K562 (cell line): ENCODE measurements at regions not wholly inside any gene's neighbourhood (a gene's known extent, or its start where the extent isn't known, plus 50 kb on each side); places are given as distances from the start of the nearest gene placed in this dataset.

Experiments used
- ATAC-seq: fragments of 200-7000 bp; cut with Tn5 transposase; 3 replicates; pipeline ENCODE4 v1.9.1; 2020; ENCODE audit warnings: moderate library complexity
- BruUV-seq: library from RNA; stranded (reverse); fragments of 400-500 nt; replicated peaks from 2 replicates; lab custom pipeline; 2021; lab: Mats Ljungman, UMichigan
- CTCF ChIA-PET: fragments of 300-600 bp; formaldehyde crosslinking; extraction: SDS; loops from one replicate; lab custom pipeline; 2021; ENCODE audit warnings: low intra/inter-chr PET ratio; lab: Yijun Ruan, JAX
- POLR2A ChIA-PET: fragments of 300-600, 350-650 bp; sonication (Branson Sonifier 250); formaldehyde crosslinking; extraction: SDS; loops from one replicate; lab custom pipeline; 2021; ENCODE audit warnings: antibody characterized with exemption, inconsistent platforms; lab: Yijun Ruan, JAX
- DNase-seq, 4 experiments: peaks; one replicate each; pipeline versions ENCODE4 v3.0.0 to v3.0.0-alpha.2; 2011 to 2018; ENCODE audit warnings: low spot score in 3 of 4, mixed read lengths in 3 of 4; ENCODE audit errors: extremely low read depth in 1 of 4
- FAIRE-seq: peaks from 2 replicates; lab custom pipeline; 2011; peaks lifted over from hg19 to GRCh38; lab: Jason Lieb, UNC
- H2AFZ ChIP-seq: 2 replicates; pipeline ENCODE4 v1.6.0; 2011; ENCODE audit warnings: low read depth, low read length, control low read depth, inconsistent platforms
- H3K27ac ChIP-seq: fragments of 200-600 bp; 3 replicates; pipeline ENCODE4 v1.8.0; 2011; ENCODE audit warnings: low read depth, mild to moderate bottlenecking, control low read depth, inconsistent platforms, low read length, moderate library complexity, mixed read lengths; ENCODE audit errors: extremely low read depth
- H3K27me3 ChIP-seq, 2 experiments: fragments of 300-600 bp in 1 of 2; 2 replicates in 1 of 2; 3 replicates in 1 of 2; pipeline versions ENCODE4 v1.6.0 to v1.8.0; 2011; ENCODE audit warnings: inconsistent platforms in 2 of 2, low read length in 2 of 2, mild to moderate bottlenecking in 1 of 2, mixed read lengths in 1 of 2, moderate library complexity in 1 of 2; ENCODE audit not compliant: control insufficient read depth in 2 of 2, insufficient read depth in 2 of 2
- H3K36me3 ChIP-seq: fragments of 300-600 bp; 3 replicates; pipeline ENCODE4 v1.8.0; 2011; ENCODE audit warnings: mild to moderate bottlenecking, low read length, inconsistent platforms; ENCODE audit not compliant: control insufficient read depth, insufficient read depth
- H3K4me1 ChIP-seq, 2 experiments: fragments of 200-600 bp in 1 of 2; replicated peaks in 1 of 2; 2 replicates in 1 of 2; 3 replicates in 1 of 2; pipeline versions ENCODE4 v1.5.1 to v1.8.0; 2011; ENCODE audit warnings: inconsistent platforms in 2 of 2, low read length in 2 of 2, mild to moderate bottlenecking in 1 of 2, mixed read lengths in 1 of 2, moderate library complexity in 1 of 2; ENCODE audit not compliant: control insufficient read depth in 2 of 2, insufficient read depth in 2 of 2
- H3K4me2 ChIP-seq: 2 replicates; pipeline ENCODE4 v1.6.1; 2011; ENCODE audit warnings: low read length, control low read depth, inconsistent platforms, mixed read lengths; ENCODE audit not compliant: insufficient read depth
- H3K4me3 ChIP-seq: fragments of 200-600 bp; sonication (generic), shearing (Covaris generic); 2 replicates; pipeline ENCODE4 v1.5.1; 2016; ENCODE audit warnings: control low read depth, inconsistent platforms
- H3K79me2 ChIP-seq: fragments of 200-600 bp; 3 replicates; pipeline ENCODE4 v1.8.0; 2011; ENCODE audit warnings: low read length, inconsistent platforms; ENCODE audit not compliant: control insufficient read depth, insufficient read depth
- H3K9ac ChIP-seq, 2 experiments: 2 replicates each; pipeline versions ENCODE4 v1.6.0 to v1.6.1; 2011; ENCODE audit warnings: low read depth in 2 of 2, low read length in 2 of 2, control low read depth in 1 of 2, inconsistent platforms in 1 of 2, mild to moderate bottlenecking in 1 of 2, mixed read lengths in 1 of 2; ENCODE audit not compliant: insufficient read depth in 1 of 2
- H3K9me1 ChIP-seq: one replicate; pipeline ENCODE4 v1.6.0; 2011; ENCODE audit warnings: inconsistent platforms, mild to moderate bottlenecking, low read length, moderate library complexity; ENCODE audit not compliant: control insufficient read depth, insufficient read depth
- H3K9me3 ChIP-seq: replicated peaks from 2 replicates; pipeline ENCODE4 v1.5.1; 2011; ENCODE audit warnings: low read depth, low read length, inconsistent platforms; ENCODE audit not compliant: control insufficient read depth, insufficient read depth
- H4K20me1 ChIP-seq: replicated peaks from 2 replicates; pipeline ENCODE4 v1.6.1; 2011; ENCODE audit warnings: low read length, inconsistent platforms, mixed read lengths; ENCODE audit not compliant: control insufficient read depth, insufficient read depth
- HDAC6 ChIP-seq: IDR thresholded peaks from 2 replicates; pipeline ENCODE4 v1.6.1; 2012; ENCODE audit warnings: low read depth, mild to moderate bottlenecking, control low read depth, inconsistent platforms, low read length, moderate library complexity
- NR2F6 ChIP-seq: fragments of 450-650 bp; formaldehyde crosslinking; IDR thresholded peaks from 2 replicates; pipeline ENCODE4 v1.4.0; 2020; ENCODE audit warnings: mild to moderate bottlenecking
- PKNOX1 ChIP-seq: fragments of 450-650 bp; IDR thresholded peaks from 2 replicates; pipeline ENCODE4 v1.6.1; 2016
- ZBTB1 ChIP-seq: sonication (generic); formaldehyde crosslinking; IDR thresholded peaks from 2 replicates; pipeline ENCODE4 v1.8.1; 2023; ENCODE audit warnings: missing genetic modification reagents, low read depth, mild to moderate bottlenecking, borderline replicate concordance
- ZC3H11A ChIP-seq: IDR thresholded peaks from 2 replicates; pipeline ENCODE4 v1.6.1; 2012; ENCODE audit warnings: low read depth, low read length, improper control_type of control experiment
- ZNF12 ChIP-seq: sonication (generic); formaldehyde crosslinking; IDR thresholded peaks from 2 replicates; pipeline ENCODE4 v1.4.0; 2020; ENCODE audit warnings: mild to moderate bottlenecking, missing genetic modification reagents
- in situ Hi-C: fragments of 300-500 bp; cut with MboI; formaldehyde crosslinking; loops from 4 replicates; pipeline ENCODE4 v1.15.0; 2018; ENCODE audit warnings: inconsistent platforms, mixed read lengths
- intact Hi-C: fragments of 100-400 bp; cut with micrococcal nuclease; formaldehyde crosslinking; loops from 2 replicates; pipeline ENCODE4 v1.14.2; 2022

- ATAC-seq = peak; percentile 26; the same call in 1 of the 3 replicates
- intact Hi-C loops = loop anchor here (10.0 kb wide), 1 partner anchor 76 kb away; no protein-coding TSS in a partner anchor
- no peak for TF ChIP-seq ZC3H11A
- no peak for TF ChIP-seq ZNF12 (CRISPR knock-in tag)
- TF ChIP-seq PKNOX1 = peak; percentile 34; the same call in 1 of the 2 replicates
- no peak for TF ChIP-seq NR2F6 (CRISPR knock-in tag)
- TF ChIP-seq HDAC6 = no peak
- no peak for TF ChIP-seq ZBTB1 (CRISPR knock-in tag)
- TF ChIP-seq, all 486 proteins: peak for 1
- H3K36me3 ChIP-seq = no peaks in the 10 kb centered on the region
- POLR2A ChIA-PET = interaction anchor here (0.9 kb wide), 1 partner anchor 21 kb away, joined by 5 read pairs; no protein-coding TSS in a partner anchor
- BruUV-seq = no TSS peak
- H4K20me1 ChIP-seq = no peaks in the 10 kb centered on the region
- no peaks in the 10 kb centered on the region for H3K9me1 ChIP-seq
- no peaks in the 10 kb centered on the region for H3K27me3 ChIP-seq
- DNase-seq (no peak), FAIRE-seq (no peak)
- H3K9ac ChIP-seq = no peak overlapping the region
- no peak overlapping the region for H2AFZ ChIP-seq
- no peak overlapping the region for H3K4me3 ChIP-seq
- no peaks in the 10 kb centered on the region for H3K9me3 ChIP-seq
- peaks cover 0 to 8% of the 10 kb centered on the region in 2 experiments; a peak in 2 of 5 replicates for H3K4me1 ChIP-seq
- CTCF ChIA-PET = no interaction called here
- H3K4me2 ChIP-seq = no peak overlapping the region
- H3K27ac ChIP-seq = no peak overlapping the region
- H3K79me2 ChIP-seq = no peaks in the 10 kb centered on the region
- in situ Hi-C loops = loop anchor here (25.0 kb wide), 1 partner anchor 588 kb away; the partner anchor contains the start of genes GDF7 and HS1BP3
Observed at GRCh38 chr2:21250673-21251072, 126.9 kb downstream of the TDRD15 start.
